HG02973 (cell line): ENCODE measurements at regions not wholly inside any gene's neighbourhood (a gene's known extent, or its start where the extent isn't known, plus 50 kb on each side); places are given as distances from the start of the nearest gene placed in this dataset.

Experiments used
- ATAC-seq: cut with Tn5 transposase; IDR thresholded peaks from one replicate; pipeline ENCODE4 v1.9.1; 2021; ENCODE audit warnings: moderate library complexity; ENCODE audit not compliant: unreplicated experiment

- ATAC-seq, result no peak
Observed at GRCh38 chr14:49396801-49397200, 189.4 kb downstream of the RPS29 start.

- ATAC-seq, result no peak
Observed at GRCh38 chr14:49381778-49382177, 204.4 kb downstream of the RPS29 start.

GRCh38 chr14:49367696-49368095 lies 218.5 kb downstream of the RPS29 start:
- no peak for ATAC-seq

GRCh38 chr14:49366416-49366815 lies 219.8 kb downstream of the RPS29 start:
- ATAC-seq, result no peak

- no peak for ATAC-seq
Observed at GRCh38 chr14:49364752-49365117, 221.4 kb downstream of the RPS29 start.

GRCh38 chr14:49363821-49364751 lies 222.1 kb downstream of the RPS29 start:
- ATAC-seq, result no peak

GRCh38 chr14:49362916-49363315 lies 223.3 kb downstream of the RPS29 start:
- ATAC-seq, result no peak

GRCh38 chr14:49339130-49339529 lies 247.1 kb downstream of the RPS29 start:
- no peak for ATAC-seq

- ATAC-seq, result no peak
Observed at GRCh38 chr14:49319810-49320209, 266.4 kb downstream of the RPS29 start.

GRCh38 chr14:49315570-49315969 lies 270.6 kb downstream of the RPS29 start:
- ATAC-seq, result no peak

GRCh38 chr14:49314737-49315136 lies 271.4 kb downstream of the RPS29 start:
- ATAC-seq, result no peak

GRCh38 chr14:49313108-49313507 lies 273.1 kb downstream of the RPS29 start:
- no peak for ATAC-seq

GRCh38 chr14:49310298-49310697 lies 275.9 kb downstream of the RPS29 start:
- ATAC-seq, result no peak

GRCh38 chr14:49306152-49306751 lies 279.9 kb downstream of the RPS29 start:
- ATAC-seq, result peak; percentile 86

- ATAC-seq, result no peak
Observed at GRCh38 chr14:49303946-49304516, 282.1 kb downstream of the RPS29 start.

- ATAC-seq, result no peak
Observed at GRCh38 chr14:49297102-49297501, 289.1 kb downstream of the RPS29 start.

- no peak for ATAC-seq
Observed at GRCh38 chr14:49294621-49295148, 291.5 kb downstream of the RPS29 start.

GRCh38 chr14:49287004-49287403 lies 299.2 kb downstream of the RPS29 start:
- no peak for ATAC-seq

GRCh38 chr14:49286257-49286983 lies 299.8 kb downstream of the RPS29 start:
- no peak for ATAC-seq

- no peak for ATAC-seq
Observed at GRCh38 chr14:49280566-49280965, 305.6 kb downstream of the RPS29 start.

GRCh38 chr14:49250517-49250916 lies 335.7 kb downstream of the RPS29 start:
- ATAC-seq, result no peak
